SK-N-SH (cell line): ENCODE measurements at regions not wholly inside any gene's neighbourhood (a gene's known extent, or its start where the extent isn't known, plus 50 kb on each side); places are given as distances from the start of the nearest gene placed in this dataset.

Experiments
- EP300 ChIP-seq, 2 experiments: IDR thresholded peaks; 2 replicates each; pipeline versions ENCODE4 v1.4.0 to v1.6.1; 2012; ENCODE audit warnings: borderline replicate concordance in 1 of 2, low read depth in 1 of 2, low read length in 1 of 2
- NRF1 ChIP-seq: IDR thresholded peaks from 2 replicates; pipeline ENCODE4 v1.6.1; 2012; ENCODE audit warnings: low read depth, mild to moderate bottlenecking, low read length
- TAF1 ChIP-seq: IDR thresholded peaks from 2 replicates; pipeline ENCODE4 v1.6.1; 2012; ENCODE audit warnings: low read depth, mild to moderate bottlenecking, low read length, moderate library complexity, borderline replicate concordance
- TF ChIP-seq, protein P1 (sequence below): IDR thresholded peaks from 2 replicates; pipeline ENCODE4; 2012

GRCh38 chr1:106968644-106969043, 87.8 kb upstream of the PRMT6 start:
- TF ChIP-seq EP300 (IDR thresholded peaks at IDR 0.05; ENCODE audit: borderline replicate concordance in 1 of 2, low read depth in 1 of 2, low read length in 1 of 2) = no peak
- no peak for TF ChIP-seq NRF1
- TF ChIP-seq, protein P1, sequence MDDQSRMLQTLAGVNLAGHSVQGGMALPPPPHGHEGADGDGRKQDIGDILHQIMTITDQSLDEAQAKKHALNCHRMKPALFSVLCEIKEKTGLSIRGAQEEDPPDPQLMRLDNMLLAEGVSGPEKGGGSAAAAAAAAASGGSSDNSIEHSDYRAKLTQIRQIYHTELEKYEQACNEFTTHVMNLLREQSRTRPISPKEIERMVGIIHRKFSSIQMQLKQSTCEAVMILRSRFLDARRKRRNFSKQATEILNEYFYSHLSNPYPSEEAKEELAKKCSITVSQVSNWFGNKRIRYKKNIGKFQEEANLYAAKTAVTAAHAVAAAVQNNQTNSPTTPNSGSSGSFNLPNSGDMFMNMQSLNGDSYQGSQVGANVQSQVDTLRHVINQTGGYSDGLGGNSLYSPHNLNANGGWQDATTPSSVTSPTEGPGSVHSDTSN = no peak
- no peak for TF ChIP-seq TAF1
